KOPT-K1 (cell line): ENCODE measurements at regions not wholly inside any gene's neighbourhood (a gene's known extent, or its start where the extent isn't known, plus 50 kb on each side); places are given as distances from the start of the nearest gene placed in this dataset.
"Not testable (repeated sequence)": the region's sequence is repeated elsewhere in the genome, so short reads cannot be mapped to it uniquely, and the experiment has no call there.

Source experiments
- H3K27ac ChIP-seq: fragments of 200-600 bp; sonication (generic); 2 replicates; pipeline ENCODE4 v1.5.1; 2016; ENCODE audit warnings: antibody characterized with exemption, mild to moderate bottlenecking, low read depth, low read length; ENCODE audit not compliant: poor library complexity, severe bottlenecking
- H3K36me3 ChIP-seq: fragments of 200-600 bp; sonication (generic); 2 replicates; pipeline ENCODE4 v1.5.1; 2017; ENCODE audit warnings: antibody characterized with exemption, mild to moderate bottlenecking, low read length, moderate library complexity; ENCODE audit not compliant: insufficient read depth
- H3K9me3 ChIP-seq: fragments of 200-600 bp; sonication (generic); 2 replicates; pipeline ENCODE4 v1.5.1; 2017; ENCODE audit warnings: antibody characterized with exemption, low read length, mild to moderate bottlenecking; ENCODE audit not compliant: insufficient read depth, poor library complexity, severe bottlenecking

DNA sequence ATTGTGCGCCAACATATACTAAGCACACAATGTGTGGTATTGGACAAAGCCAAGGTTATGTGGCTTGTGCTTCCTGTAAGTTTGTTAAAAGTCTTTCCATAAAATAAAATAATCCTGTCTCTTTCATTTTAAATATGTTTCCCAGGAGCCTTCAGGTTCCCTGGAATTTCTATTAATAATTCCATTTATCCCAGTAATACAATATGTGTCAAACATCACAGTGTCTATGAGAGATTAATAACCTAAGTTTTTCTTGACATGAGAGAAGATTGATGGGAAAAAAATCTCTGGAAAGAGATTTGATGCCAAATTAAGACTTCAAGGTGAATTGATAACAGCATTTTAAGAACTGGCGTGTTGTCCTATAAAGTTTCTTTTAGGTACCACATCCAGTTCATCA, 507.0 kb downstream of the TTLL7 start:
- Histone ChIP-seq H3K27ac (no peak overlapping the region), H3K36me3 (no peaks in the 10 kb centered on the region), H3K9me3 (no peaks in the 10 kb centered on the region)

DNA sequence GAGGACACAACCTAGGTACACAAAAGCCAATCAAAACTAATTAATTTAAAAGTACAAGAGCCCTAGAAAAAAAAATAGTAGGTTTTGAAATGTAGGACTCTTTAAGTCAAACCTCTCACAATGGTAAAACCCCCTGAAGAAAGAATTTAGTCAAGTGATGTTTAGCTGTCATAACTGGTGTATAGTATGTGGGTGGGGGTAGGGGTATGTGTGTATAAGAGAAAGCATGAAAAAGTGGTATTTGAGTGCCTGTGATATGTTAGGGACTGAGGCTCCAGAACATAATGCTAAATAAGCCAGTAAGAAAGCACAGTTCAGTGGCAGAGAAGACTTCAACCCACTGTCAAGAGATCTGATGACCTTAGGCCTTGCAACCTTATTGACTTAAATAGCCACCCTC, 507.9 kb downstream of the TTLL7 start:
- H3K36me3 ChIP-seq = no peaks in the 10 kb centered on the region
- no peak overlapping the region for H3K27ac ChIP-seq
- no peaks in the 10 kb centered on the region for H3K9me3 ChIP-seq

DNA sequence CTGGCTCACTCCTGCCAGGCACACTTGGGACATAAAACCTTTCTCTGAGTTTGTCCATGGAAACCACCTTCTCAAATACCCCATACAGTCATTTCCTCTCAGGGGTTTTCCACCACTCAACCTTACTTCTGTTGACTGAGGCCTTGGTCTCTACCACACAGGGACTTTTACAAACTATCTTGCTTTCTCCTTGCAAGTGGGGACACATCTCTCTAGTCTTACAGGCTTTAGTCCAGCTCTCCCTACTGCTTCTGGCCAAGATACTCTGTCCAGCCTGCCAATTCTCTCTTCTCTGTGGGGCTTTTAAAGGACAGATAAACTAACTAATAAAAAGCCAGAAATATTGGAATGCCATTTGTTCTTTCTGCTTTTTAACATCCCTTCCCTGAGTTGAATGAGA, 510.8 kb downstream of the TTLL7 start:
- H3K27ac ChIP-seq, H3K36me3 ChIP-seq, H3K9me3 ChIP-seq: not testable (repeated sequence)

DNA sequence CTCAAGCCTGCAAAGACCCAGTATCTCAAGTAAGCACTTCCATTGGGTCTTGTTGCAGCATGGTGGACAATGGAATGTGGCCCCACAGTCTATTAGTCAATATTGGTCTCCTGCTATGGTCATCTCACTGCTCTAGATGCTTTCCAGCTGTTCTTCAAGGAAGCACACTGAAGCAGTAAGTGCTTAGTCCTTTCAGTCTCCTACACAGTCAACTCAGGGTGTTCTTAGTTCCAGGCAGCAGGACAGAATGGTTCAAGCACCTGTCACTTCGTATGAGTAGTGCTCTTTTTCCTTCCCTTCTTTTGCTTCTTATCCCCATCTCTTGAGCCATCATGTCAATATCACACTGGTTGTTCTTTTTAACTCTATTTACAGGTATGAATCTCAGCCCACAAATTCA, 511.5 kb downstream of the TTLL7 start:
- not testable (repeated sequence) for H3K36me3 ChIP-seq, H3K9me3 ChIP-seq, H3K27ac ChIP-seq

DNA sequence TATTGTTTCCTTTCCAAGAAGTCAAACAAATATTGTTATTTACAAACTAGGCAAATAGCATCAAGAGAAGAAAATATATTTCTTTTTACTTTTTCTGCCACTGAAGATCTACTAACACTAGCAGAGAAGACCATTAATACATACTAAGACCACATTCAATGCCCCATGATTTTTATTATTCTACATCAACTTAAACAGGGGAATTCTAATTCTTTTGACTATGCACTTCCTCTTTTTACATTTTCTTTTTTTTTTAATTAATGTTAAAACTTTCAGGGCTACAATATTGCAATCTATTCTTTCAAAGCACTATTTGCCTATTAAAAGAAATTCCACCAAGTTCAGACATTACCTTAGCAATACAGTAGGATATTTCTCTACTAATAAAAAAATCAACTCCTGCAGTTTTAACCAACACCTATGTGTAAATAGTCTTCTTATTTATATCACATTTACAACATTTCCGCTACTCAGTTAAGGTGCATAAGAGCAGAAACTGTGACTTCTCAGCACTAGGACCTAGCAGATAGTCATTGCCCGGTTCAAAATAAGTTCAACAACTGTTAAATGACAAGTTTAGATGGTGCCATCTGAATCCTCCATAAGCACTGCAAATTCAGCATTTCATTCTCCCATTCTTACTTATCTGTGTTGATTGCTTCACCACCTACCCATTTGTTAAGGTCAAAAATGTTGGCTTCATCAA, 513.5 kb downstream of the TTLL7 start:
- H3K9me3 ChIP-seq, H3K27ac ChIP-seq, H3K36me3 ChIP-seq: not testable (repeated sequence)

DNA sequence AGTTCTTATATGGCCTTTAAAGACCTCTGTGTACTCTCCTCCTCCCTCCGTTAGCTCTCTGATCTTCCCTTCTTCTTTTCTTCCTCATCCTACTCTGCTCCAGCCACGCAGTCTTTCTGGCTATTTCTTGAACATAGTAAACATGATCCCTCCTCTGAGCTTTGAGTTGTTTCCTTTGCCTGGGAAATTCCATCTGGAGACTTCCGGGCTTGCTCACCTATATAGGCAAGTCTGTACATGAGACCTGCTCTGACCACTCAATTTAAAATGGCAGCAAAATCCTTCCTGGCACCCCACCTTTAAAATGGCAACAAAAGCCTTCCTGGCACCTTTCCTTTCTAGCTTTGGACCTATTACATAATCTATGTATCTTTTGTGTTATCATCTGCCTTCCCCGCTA, 517.6 kb downstream of the TTLL7 start:
- H3K9me3 ChIP-seq, H3K36me3 ChIP-seq, H3K27ac ChIP-seq: not testable (repeated sequence)

DNA sequence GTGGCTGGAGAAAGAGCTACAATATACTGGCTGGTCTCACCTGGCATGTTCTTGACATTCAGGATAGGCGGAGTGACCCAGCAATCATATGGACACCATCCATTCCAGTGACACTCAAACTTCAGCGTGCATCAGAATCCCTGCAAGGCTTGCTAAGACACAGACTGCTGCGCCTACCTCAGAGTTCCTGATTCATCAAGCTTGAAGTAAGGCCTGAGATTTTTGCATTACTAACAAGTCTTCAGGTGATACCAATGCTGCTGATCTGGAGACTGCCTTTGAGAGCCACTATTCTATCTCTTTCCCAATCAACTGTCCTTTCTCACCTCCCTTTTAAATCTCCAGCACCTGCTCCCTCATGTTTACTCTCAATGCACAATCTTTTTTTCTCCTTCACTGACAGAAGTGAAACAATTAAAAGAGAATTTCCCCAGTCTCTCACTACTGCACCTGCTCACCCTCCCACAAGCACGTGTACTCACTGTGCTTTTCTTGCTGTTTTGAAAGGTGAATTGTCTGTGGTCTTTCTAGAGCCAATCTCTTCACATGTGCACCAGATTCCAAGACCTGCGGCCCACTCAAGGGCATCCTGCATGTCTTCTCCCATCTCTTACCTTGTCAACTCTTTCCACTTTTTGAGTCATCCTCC, 519.2 kb downstream of the TTLL7 start:
- H3K27ac ChIP-seq, H3K9me3 ChIP-seq, H3K36me3 ChIP-seq: not testable (repeated sequence)

DNA sequence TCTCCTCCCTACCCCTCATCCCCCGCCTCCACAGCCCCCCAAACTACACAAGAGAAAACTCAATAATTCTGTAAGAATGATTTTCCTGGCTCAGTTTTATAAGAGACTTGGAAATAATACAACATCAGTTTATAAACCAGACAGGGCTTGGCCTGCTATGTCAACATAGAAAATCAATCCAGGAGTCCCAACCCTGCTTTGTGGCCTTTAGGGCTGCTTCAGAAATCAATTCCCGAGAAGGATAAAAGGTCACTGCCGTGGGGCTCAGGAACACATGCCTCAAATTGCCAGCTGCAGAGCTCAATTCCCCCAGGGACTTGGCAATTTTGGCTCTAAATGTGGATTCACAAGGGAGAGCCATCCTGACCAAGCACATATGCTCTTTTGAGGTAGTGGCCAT, 520.8 kb downstream of the TTLL7 start:
- H3K9me3 ChIP-seq, H3K27ac ChIP-seq, H3K36me3 ChIP-seq: not testable (repeated sequence)

DNA sequence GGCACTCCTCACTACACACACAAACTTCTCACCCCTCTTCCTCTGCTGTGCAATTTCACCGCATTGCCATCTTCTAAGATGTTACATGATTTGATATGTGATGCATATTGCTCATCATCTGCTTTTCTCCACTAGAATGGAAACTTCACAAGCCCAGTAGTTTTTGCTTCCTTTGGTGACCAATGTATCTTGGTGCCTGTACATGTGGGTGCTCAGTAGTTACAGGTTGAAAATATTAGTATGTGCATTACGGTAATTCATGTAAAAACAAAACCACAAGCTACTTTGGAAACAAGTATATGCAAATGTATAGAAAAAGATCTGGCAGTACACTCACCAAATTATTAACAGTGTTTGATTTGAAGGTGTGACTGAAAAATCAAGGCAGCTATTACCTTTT, 522.4 kb downstream of the TTLL7 start:
- not testable (repeated sequence) for H3K9me3 ChIP-seq, H3K36me3 ChIP-seq

DNA sequence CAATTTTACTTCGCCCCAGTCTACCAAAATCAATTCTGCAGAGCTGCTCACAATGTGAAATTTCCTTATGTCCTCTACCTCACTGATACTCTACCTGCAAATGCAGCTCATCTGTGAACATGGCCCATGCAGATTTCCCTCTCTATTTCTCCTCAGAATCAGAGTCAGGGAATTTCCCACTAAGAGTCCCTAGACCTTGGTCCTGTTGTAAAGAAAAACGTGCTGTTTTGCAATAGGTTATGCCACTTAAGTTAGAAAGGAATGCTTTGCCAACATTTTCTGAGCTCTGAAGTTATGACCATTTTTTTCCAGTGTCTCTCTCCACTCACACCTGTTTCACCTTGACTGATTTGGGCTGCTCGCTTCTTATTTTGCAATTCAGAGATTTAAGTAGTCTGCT, 524.0 kb downstream of the TTLL7 start:
- H3K9me3 ChIP-seq, H3K27ac ChIP-seq, H3K36me3 ChIP-seq: not testable (repeated sequence)

More for the DNA sequence above, 522.4 kb downstream of the TTLL7 start:
- not testable (repeated sequence) for H3K27ac ChIP-seq

DNA sequence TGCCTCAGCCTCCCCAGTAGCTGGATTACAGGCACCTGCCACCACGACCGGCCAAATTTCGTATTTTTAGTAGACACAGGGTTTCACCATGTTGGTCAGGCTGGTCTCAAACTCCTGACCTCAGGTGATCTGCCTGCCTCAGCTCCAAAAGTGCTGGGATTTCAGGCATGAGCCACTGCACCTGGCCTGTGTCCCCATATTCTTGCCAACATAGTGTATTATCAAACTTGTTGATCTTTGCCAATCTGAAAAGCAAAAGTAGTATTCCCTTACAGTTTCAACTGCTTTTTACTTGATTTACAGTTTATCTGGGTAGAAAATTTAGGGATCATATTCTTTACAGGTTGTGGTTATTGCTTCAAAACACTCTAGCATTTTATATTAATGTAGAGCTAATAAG, 524.9 kb downstream of the TTLL7 start:
- not testable (repeated sequence) for H3K9me3 ChIP-seq, H3K36me3 ChIP-seq

DNA sequence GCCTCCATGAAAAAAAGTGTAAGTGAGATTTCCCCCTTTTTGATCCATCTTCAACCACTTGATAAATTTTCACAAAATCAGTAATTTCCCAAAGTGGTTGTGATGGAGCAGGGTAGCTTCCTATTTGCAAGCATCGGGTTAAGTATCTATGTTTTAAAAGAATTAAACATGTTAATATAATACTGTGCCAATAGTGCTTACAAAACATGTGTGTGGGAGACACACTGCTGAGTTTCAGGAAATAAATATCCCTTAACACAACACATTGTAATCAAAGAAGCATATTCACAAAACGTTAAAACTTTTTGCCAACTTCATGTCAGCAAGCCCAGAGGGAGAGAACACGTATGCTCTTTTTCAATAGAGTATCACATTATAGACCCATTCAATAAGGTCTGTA, 526.9 kb downstream of the TTLL7 start:
- H3K36me3 ChIP-seq, H3K27ac ChIP-seq, H3K9me3 ChIP-seq: not testable (repeated sequence)

More for the DNA sequence above, 524.9 kb downstream of the TTLL7 start:
- H3K27ac ChIP-seq = not testable (repeated sequence)

DNA sequence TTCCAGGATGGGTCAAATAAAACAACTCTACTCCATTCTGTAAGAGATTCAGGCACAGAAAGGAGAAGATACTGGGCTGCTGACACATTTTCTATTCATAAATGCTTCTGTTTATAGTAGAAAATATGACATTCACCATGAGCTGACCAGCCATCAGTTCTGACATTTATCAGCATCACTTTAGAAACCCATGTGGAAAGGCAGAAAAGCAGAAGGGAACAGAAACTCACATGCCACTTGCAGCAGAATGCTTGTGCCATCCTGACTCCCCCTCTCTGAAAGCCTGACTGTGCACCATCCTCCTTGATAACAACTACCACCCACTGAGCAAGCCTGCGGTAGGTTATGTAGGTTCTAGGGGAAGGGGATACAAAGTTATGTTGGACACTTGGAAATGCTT, 527.7 kb downstream of the TTLL7 start:
- not testable (repeated sequence) for H3K9me3 ChIP-seq, H3K27ac ChIP-seq, H3K36me3 ChIP-seq

DNA sequence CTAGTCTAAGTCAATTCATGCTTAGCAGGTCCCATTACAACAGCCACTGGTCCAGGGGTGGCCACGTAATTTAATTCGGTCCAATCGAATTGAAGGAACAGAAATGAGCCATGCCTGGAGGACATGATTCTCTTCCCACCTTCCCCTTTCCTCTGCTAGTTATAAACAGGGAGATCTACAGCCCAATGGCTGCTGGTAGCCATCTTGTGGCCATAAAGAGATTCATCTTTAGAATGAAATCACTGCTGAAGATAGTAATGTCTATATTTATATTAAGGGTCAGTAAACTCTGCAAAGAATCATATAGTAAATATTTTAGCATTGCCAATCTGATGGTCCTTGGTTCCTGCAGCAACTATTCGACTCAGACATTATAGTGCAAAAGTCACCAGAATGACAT, 530.6 kb downstream of the TTLL7 start:
- H3K9me3 ChIP-seq, H3K27ac ChIP-seq, H3K36me3 ChIP-seq: not testable (repeated sequence)

DNA sequence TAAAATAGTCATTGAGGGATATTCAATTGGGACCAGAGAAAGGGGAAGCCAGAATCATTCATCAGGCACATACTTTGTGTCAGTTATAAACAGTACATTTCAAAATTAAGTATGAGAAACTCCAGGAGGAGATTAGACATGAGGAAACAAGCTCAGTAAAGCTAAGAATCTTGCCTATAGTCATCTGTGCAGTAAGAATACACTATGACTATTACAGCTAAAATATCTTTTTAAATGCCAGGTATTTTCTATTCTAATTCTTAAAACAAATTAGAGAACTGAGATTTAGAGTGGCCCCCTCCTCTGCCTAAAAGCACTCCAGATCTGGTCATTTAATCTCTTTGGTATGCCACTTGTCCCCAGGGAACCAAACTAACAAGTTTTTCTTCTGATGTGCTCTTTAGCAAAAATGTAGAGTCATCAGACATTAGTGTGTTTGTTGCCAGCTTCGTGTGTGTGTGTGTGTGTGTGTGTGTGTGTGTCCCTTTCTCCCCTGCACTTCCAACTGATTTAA, 541.1 kb downstream of the TTLL7 start:
- H3K27ac ChIP-seq, H3K9me3 ChIP-seq: not testable (repeated sequence)

DNA sequence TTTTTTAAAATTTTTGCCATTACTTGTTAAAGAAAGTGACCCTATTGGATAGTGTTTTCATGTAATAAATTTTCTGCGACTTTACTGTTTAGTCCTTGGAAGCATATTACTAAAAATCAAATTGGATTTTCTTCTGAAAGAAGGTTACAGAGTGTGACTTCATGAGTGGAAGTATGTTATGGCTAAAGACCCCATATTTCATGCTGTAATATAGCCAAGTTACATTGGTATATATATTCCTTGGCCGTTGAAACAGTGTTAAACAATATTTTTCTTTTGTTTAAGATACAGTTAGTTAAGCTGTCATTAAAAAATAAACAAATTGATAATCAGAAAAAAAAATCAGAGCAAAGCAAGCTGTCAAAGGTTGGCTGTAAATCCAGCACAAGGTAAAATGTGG, 541.7 kb downstream of the TTLL7 start:
- not testable (repeated sequence) for H3K9me3 ChIP-seq, H3K27ac ChIP-seq, H3K36me3 ChIP-seq

More for the DNA sequence above, 541.1 kb downstream of the TTLL7 start:
- H3K36me3 ChIP-seq = not testable (repeated sequence)
